ENCODE measurements at regions not wholly inside any gene's neighbourhood (a gene's known extent, or its start where the extent isn't known, plus 50 kb on each side); places are given as distances from the start of the nearest gene placed in this dataset.

GRCh38 chr16:27640277-27640600 lies 90.3 kb downstream of the KATNIP start:
- TF ChIP-seq, protein P1, sequence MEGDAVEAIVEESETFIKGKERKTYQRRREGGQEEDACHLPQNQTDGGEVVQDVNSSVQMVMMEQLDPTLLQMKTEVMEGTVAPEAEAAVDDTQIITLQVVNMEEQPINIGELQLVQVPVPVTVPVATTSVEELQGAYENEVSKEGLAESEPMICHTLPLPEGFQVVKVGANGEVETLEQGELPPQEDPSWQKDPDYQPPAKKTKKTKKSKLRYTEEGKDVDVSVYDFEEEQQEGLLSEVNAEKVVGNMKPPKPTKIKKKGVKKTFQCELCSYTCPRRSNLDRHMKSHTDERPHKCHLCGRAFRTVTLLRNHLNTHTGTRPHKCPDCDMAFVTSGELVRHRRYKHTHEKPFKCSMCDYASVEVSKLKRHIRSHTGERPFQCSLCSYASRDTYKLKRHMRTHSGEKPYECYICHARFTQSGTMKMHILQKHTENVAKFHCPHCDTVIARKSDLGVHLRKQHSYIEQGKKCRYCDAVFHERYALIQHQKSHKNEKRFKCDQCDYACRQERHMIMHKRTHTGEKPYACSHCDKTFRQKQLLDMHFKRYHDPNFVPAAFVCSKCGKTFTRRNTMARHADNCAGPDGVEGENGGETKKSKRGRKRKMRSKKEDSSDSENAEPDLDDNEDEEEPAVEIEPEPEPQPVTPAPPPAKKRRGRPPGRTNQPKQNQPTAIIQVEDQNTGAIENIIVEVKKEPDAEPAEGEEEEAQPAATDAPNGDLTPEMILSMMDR (IDR thresholded peaks at IDR 0.05): no peak
- TF ChIP-seq POLR2A (IDR thresholded peaks at IDR 0.05): no peak
